Activated T-cell treated with anti-CD3 and anti-CD28 coated beads, Interleukin-2, amount 50 U/mL, for 24 hours (primary cell): ENCODE measurements at regions not wholly inside any gene's neighbourhood (a gene's known extent, or its start where the extent isn't known, plus 50 kb on each side); places are given as distances from the start of the nearest gene placed in this dataset.
A peak's percentile ranks its signal among the peaks of the same experiment; 100 is the strongest.

Experiments
- DNase-seq: peaks from one replicate; pipeline ENCODE4 v3.0.0-alpha.2; 2020
- H3K27ac Mint-ChIP-seq: 2 replicates; pipeline ENCODE4 v1.8.0; 2020; ENCODE audit warnings: mild to moderate bottlenecking, mixed read lengths
- H3K27me3 Mint-ChIP-seq: 2 replicates; pipeline ENCODE4 v1.8.0; 2020; ENCODE audit warnings: mixed read lengths
- H3K36me3 Mint-ChIP-seq: 2 replicates; pipeline ENCODE4 v1.8.0; 2020; ENCODE audit warnings: low read depth, mixed read lengths
- H3K4me1 Mint-ChIP-seq: 2 replicates; pipeline ENCODE4 v1.8.0; 2020; ENCODE audit warnings: low read depth, mixed read lengths
- H3K4me3 Mint-ChIP-seq: 2 replicates; pipeline ENCODE4 v1.8.0; 2020; ENCODE audit warnings: mild to moderate bottlenecking, moderate library complexity, mixed read lengths
- H3K9me3 Mint-ChIP-seq: 2 replicates; pipeline ENCODE4 v1.8.0; 2020; ENCODE audit warnings: mixed read lengths

DNA sequence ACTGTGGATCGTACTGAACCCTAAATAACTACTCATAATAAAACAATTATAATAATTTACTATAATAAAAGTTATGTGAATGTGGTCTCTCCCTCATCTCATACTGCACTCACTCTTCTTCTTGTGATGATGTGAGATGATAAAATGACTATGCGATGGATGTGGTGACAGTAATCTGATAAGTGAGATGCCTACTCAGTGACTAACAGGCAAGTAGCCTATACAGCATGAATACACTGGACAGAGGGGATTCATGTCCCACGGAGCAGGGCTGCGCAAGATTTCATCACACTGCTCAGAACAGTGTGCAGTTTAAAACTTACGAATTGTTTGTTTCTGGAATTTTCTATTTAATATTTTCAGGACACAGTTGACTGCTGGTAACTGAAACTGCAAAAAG is 304.0 kb downstream of the DUSP10 start:
- Mint-ChIP-seq H3K9me3 (no peaks in the 10 kb centered on the region), H3K4me3 (no peak overlapping the region), H3K4me1 (peaks cover 46% of the 10 kb centered on the region), H3K27me3 (peaks cover 2% of the 10 kb centered on the region), H3K27ac (peak overlapping the region; percentile 50), H3K36me3 (no peaks in the 10 kb centered on the region)
- DNase-seq = no peak

DNA sequence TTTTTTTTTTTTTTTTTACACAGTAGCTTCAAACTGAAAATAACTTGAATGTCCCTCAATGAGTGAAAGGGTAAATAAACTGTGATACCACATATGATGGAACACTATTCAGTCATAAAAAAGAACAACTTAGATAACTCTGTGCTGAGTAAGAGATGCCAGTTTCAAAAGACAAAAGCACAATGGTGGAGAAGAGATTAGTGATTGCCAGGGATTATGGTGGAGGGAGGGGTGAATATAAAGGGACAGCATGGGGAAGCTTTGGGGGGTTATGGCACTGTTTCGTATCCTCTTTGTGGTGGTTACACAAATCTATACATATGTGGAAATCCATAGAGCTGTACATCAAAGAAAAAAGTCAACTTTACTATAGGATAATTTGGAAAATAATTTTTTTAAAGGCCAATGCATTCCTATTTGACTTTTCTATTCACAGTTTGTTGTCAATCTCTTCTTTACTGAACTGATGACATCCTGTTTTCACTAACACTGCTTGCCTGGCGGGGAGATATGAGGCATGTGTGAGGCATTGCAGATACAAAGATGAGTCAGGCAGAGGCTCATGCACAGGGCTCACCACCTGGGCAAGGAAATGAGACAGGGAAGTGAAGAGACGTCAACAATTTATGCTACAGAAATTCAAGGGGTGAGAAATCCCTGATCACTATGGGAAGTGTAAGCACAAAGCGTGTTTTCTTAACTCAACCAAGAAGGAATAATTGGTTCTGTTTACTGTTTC is 302.7 kb downstream of the DUSP10 start:
- peak overlapping the region; percentile 91 for H3K27ac Mint-ChIP-seq
- no peaks in the 10 kb centered on the region for H3K36me3 Mint-ChIP-seq
- peaks cover 8% of the 10 kb centered on the region for H3K27me3 Mint-ChIP-seq
- H3K4me3 Mint-ChIP-seq = peak overlapping the region; percentile 41
- H3K9me3 Mint-ChIP-seq = no peaks in the 10 kb centered on the region
- peak; percentile 57 for DNase-seq
- peaks cover 46% of the 10 kb centered on the region for H3K4me1 Mint-ChIP-seq

GRCh38 chr1:221439747-221440501 is 302.0 kb downstream of the DUSP10 start:
- Mint-ChIP-seq H3K27ac (peak overlapping the region; percentile 91), H3K9me3 (no peaks in the 10 kb centered on the region), H3K4me1 (peaks cover 43% of the 10 kb centered on the region), H3K36me3 (no peaks in the 10 kb centered on the region), H3K27me3 (peaks cover 11% of the 10 kb centered on the region), H3K4me3 (peak overlapping the region; percentile 12)
- no peak for DNase-seq

DNA sequence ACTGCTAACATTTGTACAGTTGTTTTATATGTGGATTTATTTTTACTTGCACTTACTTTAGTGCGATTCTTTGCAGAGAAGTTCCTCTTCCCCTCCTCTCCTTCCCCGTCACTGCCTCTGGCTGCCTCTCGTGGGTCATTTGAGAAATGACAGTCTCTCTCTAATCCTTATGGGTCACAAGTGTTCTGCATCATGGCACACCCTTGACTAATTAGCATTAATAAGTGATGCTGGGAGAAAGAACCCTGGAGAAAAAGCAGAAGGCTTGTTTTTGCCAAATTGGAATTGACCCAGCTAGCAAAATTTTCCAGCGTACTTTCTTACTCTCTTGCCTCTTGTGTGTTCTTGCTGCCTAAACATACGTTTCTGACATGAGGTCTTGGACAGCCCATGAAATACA is 301.2 kb downstream of the DUSP10 start:
- Mint-ChIP-seq H3K36me3 (no peaks in the 10 kb centered on the region), H3K27ac (peak overlapping the region; percentile 91), H3K9me3 (no peaks in the 10 kb centered on the region), H3K27me3 (peaks cover 13% of the 10 kb centered on the region), H3K4me3 (no peak overlapping the region), H3K4me1 (peaks cover 35% of the 10 kb centered on the region)
- DNase-seq = no peak

DNA sequence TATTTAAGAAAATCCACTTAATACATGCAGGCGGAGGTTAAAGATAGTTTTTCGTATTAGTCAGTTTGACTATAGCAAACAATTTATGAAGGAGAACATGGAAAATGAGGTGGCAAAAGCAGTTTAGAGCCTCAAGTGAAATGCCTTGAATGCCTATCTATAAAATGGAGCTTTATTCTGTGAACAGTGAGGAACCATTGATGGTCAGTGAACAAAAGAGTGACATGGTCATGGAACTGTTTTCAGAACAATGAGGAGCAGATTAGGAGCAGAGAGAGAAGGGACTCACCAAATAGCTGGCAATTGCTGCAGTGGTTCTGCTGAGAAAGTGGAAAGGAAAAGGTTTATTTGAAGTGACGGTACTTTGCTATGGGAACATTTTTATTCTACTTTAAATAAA is 299.8 kb downstream of the DUSP10 start:
- no peak for DNase-seq
- no peaks in the 10 kb centered on the region for H3K36me3 Mint-ChIP-seq
- H3K4me3 Mint-ChIP-seq = no peak overlapping the region
- H3K9me3 Mint-ChIP-seq = no peaks in the 10 kb centered on the region
- H3K27me3 Mint-ChIP-seq = peaks cover 16% of the 10 kb centered on the region
- H3K27ac Mint-ChIP-seq = no peak overlapping the region
- peaks cover 34% of the 10 kb centered on the region for H3K4me1 Mint-ChIP-seq

DNA sequence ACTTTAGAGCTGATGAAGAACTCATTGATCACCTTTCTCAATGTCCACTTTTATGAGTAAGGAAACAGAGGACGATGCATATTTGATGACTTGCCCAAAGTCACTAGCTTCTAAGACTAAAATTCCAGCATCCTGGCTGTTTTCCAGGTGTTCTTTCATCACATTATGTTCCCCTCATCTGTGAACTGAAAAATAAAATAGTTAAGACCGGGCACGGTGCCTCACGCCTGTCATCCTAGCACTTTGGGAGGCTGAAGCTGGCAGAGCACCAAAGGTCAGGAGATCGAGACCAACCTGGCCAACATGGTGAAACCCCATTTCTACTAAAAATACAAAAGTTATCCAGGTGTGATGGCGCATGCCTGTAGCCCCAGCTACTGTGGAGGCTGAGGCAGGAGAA is 297.5 kb downstream of the DUSP10 start:
- Mint-ChIP-seq H3K4me3 (no peak overlapping the region), H3K27ac (no peak overlapping the region), H3K27me3 (peaks cover 16% of the 10 kb centered on the region), H3K9me3 (no peaks in the 10 kb centered on the region), H3K36me3 (no peaks in the 10 kb centered on the region), H3K4me1 (peaks cover 25% of the 10 kb centered on the region)
- no peak for DNase-seq

- H3K27me3 Mint-ChIP-seq = peaks cover 22% of the 10 kb centered on the region
- no peak overlapping the region for H3K27ac Mint-ChIP-seq
- peaks cover 2% of the 10 kb centered on the region for H3K9me3 Mint-ChIP-seq
- peaks cover 19% of the 10 kb centered on the region for H3K4me1 Mint-ChIP-seq
- no peak for DNase-seq
- H3K36me3 Mint-ChIP-seq = no peaks in the 10 kb centered on the region
- no peak overlapping the region for H3K4me3 Mint-ChIP-seq
Observed at GRCh38 chr1:221448585-221449175, 293.2 kb downstream of the DUSP10 start.

- no peak for DNase-seq
- no peak overlapping the region for H3K27ac Mint-ChIP-seq
- no peaks in the 10 kb centered on the region for H3K36me3 Mint-ChIP-seq
- peaks cover 18% of the 10 kb centered on the region for H3K27me3 Mint-ChIP-seq
- H3K9me3 Mint-ChIP-seq = peaks cover 2% of the 10 kb centered on the region
- H3K4me1 Mint-ChIP-seq = peaks cover 19% of the 10 kb centered on the region
- H3K4me3 Mint-ChIP-seq = no peak overlapping the region
Observed at GRCh38 chr1:221449194-221449593, 292.7 kb downstream of the DUSP10 start.

- Mint-ChIP-seq H3K4me3 (no peak overlapping the region), H3K9me3 (peaks cover 2% of the 10 kb centered on the region), H3K27ac (no peak overlapping the region), H3K36me3 (no peaks in the 10 kb centered on the region), H3K4me1 (peaks cover 19% of the 10 kb centered on the region), H3K27me3 (peaks cover 15% of the 10 kb centered on the region)
- DNase-seq = no peak
Observed at GRCh38 chr1:221449801-221450470, 292.0 kb downstream of the DUSP10 start.

DNA sequence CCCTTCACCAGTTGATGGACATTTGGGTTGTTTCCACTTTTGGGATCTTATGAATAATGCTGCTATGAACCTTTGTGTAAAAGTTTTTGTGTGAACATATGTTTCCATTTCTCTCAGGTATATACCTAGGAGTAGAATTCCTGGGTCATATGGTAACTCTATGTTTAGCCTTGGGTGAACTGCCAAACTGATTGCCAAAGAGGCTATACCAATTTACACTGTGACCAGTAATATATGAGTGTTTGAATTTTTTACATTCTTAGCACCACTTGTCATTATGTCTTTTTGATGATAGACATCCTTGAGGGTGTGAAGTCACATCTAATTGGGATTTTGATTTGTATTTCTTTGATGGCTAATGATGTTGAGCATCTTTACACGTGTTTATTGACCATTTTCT is 290.1 kb downstream of the DUSP10 start:
- Mint-ChIP-seq H3K27ac (no peak overlapping the region), H3K4me3 (no peak overlapping the region), H3K4me1 (peaks cover 19% of the 10 kb centered on the region), H3K27me3 (peaks cover 14% of the 10 kb centered on the region), H3K36me3 (no peaks in the 10 kb centered on the region), H3K9me3 (peaks cover 2% of the 10 kb centered on the region)
- DNase-seq = no peak

- Mint-ChIP-seq H3K36me3 (no peaks in the 10 kb centered on the region), H3K27ac (no peak overlapping the region), H3K9me3 (peaks cover 2% of the 10 kb centered on the region), H3K4me3 (no peak overlapping the region), H3K4me1 (peaks cover 16% of the 10 kb centered on the region), H3K27me3 (peaks cover 22% of the 10 kb centered on the region)
- DNase-seq = no peak
Observed at GRCh38 chr1:221454096-221454495, 287.8 kb downstream of the DUSP10 start.

- H3K27ac Mint-ChIP-seq = no peak overlapping the region
Observed at GRCh38 chr1:221456918-221457317, 285.0 kb downstream of the DUSP10 start.

GRCh38 chr1:221457685-221458446 is 284.0 kb downstream of the DUSP10 start:
- Mint-ChIP-seq H3K4me3 (no peak overlapping the region), H3K4me1 (no peaks in the 10 kb centered on the region), H3K27ac (no peak overlapping the region), H3K9me3 (no peaks in the 10 kb centered on the region), H3K27me3 (peaks cover 33% of the 10 kb centered on the region), H3K36me3 (no peaks in the 10 kb centered on the region)
- DNase-seq = no peak

More at GRCh38 chr1:221456918-221457317, 285.0 kb downstream of the DUSP10 start:
- no peaks in the 10 kb centered on the region for H3K4me1 Mint-ChIP-seq
- H3K36me3 Mint-ChIP-seq = no peaks in the 10 kb centered on the region
- no peak overlapping the region for H3K4me3 Mint-ChIP-seq
- H3K9me3 Mint-ChIP-seq = peaks cover 2% of the 10 kb centered on the region
- H3K27me3 Mint-ChIP-seq = peaks cover 38% of the 10 kb centered on the region
- no peak for DNase-seq
